ENCODE measurements at regions not wholly inside any gene's neighbourhood (a gene's known extent, or its start where the extent isn't known, plus 50 kb on each side); places are given as distances from the start of the nearest gene placed in this dataset.

DNA sequence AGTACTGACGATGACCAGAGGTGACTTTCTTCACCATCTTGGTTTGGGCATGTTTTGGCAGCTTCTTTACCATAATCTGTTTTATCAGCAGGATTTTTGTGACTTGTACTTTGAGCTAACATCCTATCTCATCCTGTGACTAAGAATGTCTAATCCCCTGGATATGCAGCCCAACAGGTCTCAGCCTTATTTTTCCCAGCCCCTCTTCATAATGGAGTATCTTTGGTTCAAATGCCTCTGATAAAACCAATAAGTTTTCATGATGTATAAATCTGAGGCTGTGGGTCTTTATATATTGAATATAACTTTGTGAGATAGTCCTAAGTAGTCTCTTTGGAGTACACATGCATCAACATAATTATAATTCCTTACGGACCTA lies 186.9 kb upstream of the WSB1 start:
- no peak for TF ChIP-seq ATF3 (IDR thresholded peaks at IDR 0.05)
- no peak for TF ChIP-seq CTCF (IDR thresholded peaks at IDR 0.05; ENCODE audit: low read depth, low read length, missing input control)
- TF ChIP-seq JUND (IDR thresholded peaks at IDR 0.05): no peak
- TF ChIP-seq RAD21 (IDR thresholded peaks at IDR 0.05): no peak

Measured in liver (tissue), 3 donors.